ENCODE measurements at regions not wholly inside any gene's neighbourhood (a gene's known extent, or its start where the extent isn't known, plus 50 kb on each side); places are given as distances from the start of the nearest gene placed in this dataset.

- no peak for DNase-seq
Observed at GRCh38 chr17:72511242-72511641, 390.4 kb downstream of the SOX9 start.

- no peak for DNase-seq
Observed at GRCh38 chr17:72511874-72512273, 391.1 kb downstream of the SOX9 start.

- DNase-seq = no peak
Observed at GRCh38 chr17:72512649-72513556, 392.1 kb downstream of the SOX9 start.

GRCh38 chr17:72514321-72514861 lies 393.6 kb downstream of the SOX9 start:
- DNase-seq = no peak

GRCh38 chr17:72514891-72515290 lies 394.1 kb downstream of the SOX9 start:
- DNase-seq = no peak

GRCh38 chr17:72515291-72516065 lies 394.7 kb downstream of the SOX9 start:
- peak; percentile 94 for DNase-seq

- DNase-seq = peak; percentile 75
Observed at GRCh38 chr17:72516772-72517399, 396.1 kb downstream of the SOX9 start.

GRCh38 chr17:72517413-72518158 lies 396.8 kb downstream of the SOX9 start:
- DNase-seq = peak; percentile 49

- no peak for DNase-seq
Observed at GRCh38 chr17:72518159-72518732, 397.4 kb downstream of the SOX9 start.

- DNase-seq = peak; percentile 54
Observed at GRCh38 chr17:72518753-72519597, 398.2 kb downstream of the SOX9 start.

GRCh38 chr17:72519598-72519936 lies 398.7 kb downstream of the SOX9 start:
- DNase-seq = no peak

GRCh38 chr17:72520665-72521303 lies 400.0 kb downstream of the SOX9 start:
- no peak for DNase-seq

GRCh38 chr17:72523491-72523890 lies 402.7 kb downstream of the SOX9 start:
- DNase-seq = no peak

- DNase-seq = no peak
Observed at GRCh38 chr17:72525225-72526015, 404.6 kb downstream of the SOX9 start.

- DNase-seq = no peak
Observed at GRCh38 chr17:72526769-72527168, 405.9 kb downstream of the SOX9 start.

- DNase-seq = no peak
Observed at GRCh38 chr17:72527789-72528188, 407.0 kb downstream of the SOX9 start.

- no peak for DNase-seq
Observed at GRCh38 chr17:72528683-72529082, 407.9 kb downstream of the SOX9 start.

- DNase-seq = peak; percentile 61
Observed at GRCh38 chr17:72529386-72529785, 408.6 kb downstream of the SOX9 start.

GRCh38 chr17:72530454-72530853 lies 409.6 kb downstream of the SOX9 start:
- DNase-seq = peak; percentile 39

- no peak for DNase-seq
Observed at GRCh38 chr17:72531729-72532128, 410.9 kb downstream of the SOX9 start.
